ENCODE measurements at regions not wholly inside any gene's neighbourhood (a gene's known extent, or its start where the extent isn't known, plus 50 kb on each side); places are given as distances from the start of the nearest gene placed in this dataset.

DNA sequence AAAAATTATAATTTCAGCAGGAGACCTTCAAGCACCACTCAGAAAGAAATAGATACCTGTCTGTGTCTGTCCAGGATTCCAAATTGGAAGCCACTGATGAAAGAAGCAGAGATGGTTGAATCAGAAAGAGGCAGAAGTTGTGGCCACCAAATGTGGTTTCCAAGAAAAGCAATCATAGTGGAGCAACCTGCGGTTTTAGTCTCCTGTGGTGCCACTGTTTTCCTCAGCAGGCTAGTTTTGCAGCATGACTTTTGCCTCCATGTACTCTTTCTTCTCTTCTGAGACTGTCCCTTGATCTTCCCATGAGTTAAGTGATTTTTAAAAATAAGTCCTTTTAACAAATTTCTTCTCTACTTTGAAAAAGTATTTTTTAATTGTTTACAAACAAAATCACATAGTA is 535.8 kb downstream of the CYLC2 start:
- TF ChIP-seq ZSCAN32 (CRISPR knock-in tag; IDR thresholded peaks at IDR 0.05) (no peak), JUND (IDR thresholded peaks at IDR 0.05; ENCODE audit: borderline replicate concordance, low read depth, low read length) (no peak), JUND (tag; IDR thresholded peaks at IDR 0.05; ENCODE audit: borderline replicate concordance, low read depth, low read length) (no peak), STAT5A (IDR thresholded peaks at IDR 0.05; ENCODE audit: borderline replicate concordance, low read length) (no peak), FOXK2 (conservative IDR thresholded peaks at IDR 0.05 in 1 of 2, IDR thresholded peaks at IDR 0.05 in 1 of 2; ENCODE audit: low read depth in 2 of 2) (no peak), PHF8 (IDR thresholded peaks at IDR 0.05; ENCODE audit: borderline replicate concordance, low read length) (no peak), MED1 (CRISPR knock-in tag; IDR thresholded peaks at IDR 0.05; ENCODE audit: borderline replicate concordance) (no peak), POLR2B (IDR thresholded peaks at IDR 0.05; ENCODE audit: low read depth, partially characterized antibody) (no peak), TBP (optimal IDR thresholded peaks at IDR 0.05; ENCODE audit: low read depth, low read length) (no peak)
- TF ChIP-seq, protein P1, sequence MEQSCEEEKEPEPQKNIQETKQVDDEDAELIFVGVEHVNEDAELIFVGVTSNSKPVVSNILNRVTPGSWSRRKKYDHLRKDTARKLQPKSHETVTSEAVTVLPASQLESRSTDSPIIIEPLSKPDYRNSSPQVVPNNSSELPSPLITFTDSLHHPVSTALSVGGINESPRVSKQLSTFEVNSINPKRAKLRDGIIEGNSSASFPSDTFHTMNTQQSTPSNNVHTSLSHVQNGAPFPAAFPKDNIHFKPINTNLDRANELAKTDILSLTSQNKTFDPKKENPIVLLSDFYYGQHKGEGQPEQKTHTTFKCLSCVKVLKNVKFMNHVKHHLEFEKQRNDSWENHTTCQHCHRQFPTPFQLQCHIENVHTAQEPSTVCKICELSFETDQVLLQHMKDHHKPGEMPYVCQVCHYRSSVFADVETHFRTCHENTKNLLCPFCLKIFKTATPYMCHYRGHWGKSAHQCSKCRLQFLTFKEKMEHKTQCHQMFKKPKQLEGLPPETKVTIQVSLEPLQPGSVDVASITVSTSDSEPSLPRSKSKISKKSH (CRISPR knock-in tag; IDR thresholded peaks at IDR 0.05): no peak
- TF ChIP-seq, protein P2, sequence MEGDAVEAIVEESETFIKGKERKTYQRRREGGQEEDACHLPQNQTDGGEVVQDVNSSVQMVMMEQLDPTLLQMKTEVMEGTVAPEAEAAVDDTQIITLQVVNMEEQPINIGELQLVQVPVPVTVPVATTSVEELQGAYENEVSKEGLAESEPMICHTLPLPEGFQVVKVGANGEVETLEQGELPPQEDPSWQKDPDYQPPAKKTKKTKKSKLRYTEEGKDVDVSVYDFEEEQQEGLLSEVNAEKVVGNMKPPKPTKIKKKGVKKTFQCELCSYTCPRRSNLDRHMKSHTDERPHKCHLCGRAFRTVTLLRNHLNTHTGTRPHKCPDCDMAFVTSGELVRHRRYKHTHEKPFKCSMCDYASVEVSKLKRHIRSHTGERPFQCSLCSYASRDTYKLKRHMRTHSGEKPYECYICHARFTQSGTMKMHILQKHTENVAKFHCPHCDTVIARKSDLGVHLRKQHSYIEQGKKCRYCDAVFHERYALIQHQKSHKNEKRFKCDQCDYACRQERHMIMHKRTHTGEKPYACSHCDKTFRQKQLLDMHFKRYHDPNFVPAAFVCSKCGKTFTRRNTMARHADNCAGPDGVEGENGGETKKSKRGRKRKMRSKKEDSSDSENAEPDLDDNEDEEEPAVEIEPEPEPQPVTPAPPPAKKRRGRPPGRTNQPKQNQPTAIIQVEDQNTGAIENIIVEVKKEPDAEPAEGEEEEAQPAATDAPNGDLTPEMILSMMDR (IDR thresholded peaks at IDR 0.05 in 2 of 3, conservative IDR thresholded peaks at IDR 0.05 in 1 of 3; ENCODE audit: insufficient read depth in 2 of 3, low read depth in 1 of 3, low read length in 3 of 3): no peak
- TF ChIP-seq, protein P3, sequence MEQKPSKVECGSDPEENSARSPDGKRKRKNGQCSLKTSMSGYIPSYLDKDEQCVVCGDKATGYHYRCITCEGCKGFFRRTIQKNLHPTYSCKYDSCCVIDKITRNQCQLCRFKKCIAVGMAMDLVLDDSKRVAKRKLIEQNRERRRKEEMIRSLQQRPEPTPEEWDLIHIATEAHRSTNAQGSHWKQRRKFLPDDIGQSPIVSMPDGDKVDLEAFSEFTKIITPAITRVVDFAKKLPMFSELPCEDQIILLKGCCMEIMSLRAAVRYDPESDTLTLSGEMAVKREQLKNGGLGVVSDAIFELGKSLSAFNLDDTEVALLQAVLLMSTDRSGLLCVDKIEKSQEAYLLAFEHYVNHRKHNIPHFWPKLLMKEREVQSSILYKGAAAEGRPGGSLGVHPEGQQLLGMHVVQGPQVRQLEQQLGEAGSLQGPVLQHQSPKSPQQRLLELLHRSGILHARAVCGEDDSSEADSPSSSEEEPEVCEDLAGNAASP (IDR thresholded peaks at IDR 0.05): no peak
- TF ChIP-seq, protein P4, sequence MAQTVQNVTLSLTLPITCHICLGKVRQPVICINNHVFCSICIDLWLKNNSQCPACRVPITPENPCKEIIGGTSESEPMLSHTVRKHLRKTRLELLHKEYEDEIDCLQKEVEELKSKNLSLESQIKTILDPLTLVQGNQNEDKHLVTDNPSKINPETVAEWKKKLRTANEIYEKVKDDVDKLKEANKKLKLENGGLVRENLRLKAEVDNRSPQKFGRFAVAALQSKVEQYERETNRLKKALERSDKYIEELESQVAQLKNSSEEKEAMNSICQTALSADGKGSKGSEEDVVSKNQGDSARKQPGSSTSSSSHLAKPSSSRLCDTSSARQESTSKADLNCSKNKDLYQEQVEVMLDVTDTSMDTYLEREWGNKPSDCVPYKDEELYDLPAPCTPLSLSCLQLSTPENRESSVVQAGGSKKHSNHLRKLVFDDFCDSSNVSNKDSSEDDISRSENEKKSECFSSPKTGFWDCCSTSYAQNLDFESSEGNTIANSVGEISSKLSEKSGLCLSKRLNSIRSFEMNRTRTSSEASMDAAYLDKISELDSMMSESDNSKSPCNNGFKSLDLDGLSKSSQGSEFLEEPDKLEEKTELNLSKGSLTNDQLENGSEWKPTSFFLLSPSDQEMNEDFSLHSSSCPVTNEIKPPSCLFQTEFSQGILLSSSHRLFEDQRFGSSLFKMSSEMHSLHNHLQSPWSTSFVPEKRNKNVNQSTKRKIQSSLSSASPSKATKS (CRISPR knock-in tag; IDR thresholded peaks at IDR 0.05): no peak
- TF ChIP-seq, protein P5, sequence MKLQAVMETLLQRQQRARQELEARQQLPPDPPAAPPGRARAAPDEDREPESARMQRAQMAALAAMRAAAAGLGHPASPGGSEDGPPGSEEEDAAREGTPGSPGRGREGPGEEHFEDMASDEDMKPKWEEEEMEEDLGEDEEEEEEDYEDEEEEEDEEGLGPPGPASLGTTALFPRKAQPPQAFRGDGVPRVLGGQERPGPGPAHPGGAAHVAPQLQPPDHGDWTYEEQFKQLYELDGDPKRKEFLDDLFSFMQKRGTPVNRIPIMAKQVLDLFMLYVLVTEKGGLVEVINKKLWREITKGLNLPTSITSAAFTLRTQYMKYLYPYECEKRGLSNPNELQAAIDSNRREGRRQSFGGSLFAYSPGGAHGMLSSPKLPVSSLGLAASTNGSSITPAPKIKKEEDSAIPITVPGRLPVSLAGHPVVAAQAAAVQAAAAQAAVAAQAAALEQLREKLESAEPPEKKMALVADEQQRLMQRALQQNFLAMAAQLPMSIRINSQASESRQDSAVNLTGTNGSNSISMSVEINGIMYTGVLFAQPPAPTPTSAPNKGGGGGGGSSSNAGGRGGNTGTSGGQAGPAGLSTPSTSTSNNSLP (IDR thresholded peaks at IDR 0.05; ENCODE audit: borderline replicate concordance, low read depth, low read length): no peak
- TF ChIP-seq, protein P6, sequence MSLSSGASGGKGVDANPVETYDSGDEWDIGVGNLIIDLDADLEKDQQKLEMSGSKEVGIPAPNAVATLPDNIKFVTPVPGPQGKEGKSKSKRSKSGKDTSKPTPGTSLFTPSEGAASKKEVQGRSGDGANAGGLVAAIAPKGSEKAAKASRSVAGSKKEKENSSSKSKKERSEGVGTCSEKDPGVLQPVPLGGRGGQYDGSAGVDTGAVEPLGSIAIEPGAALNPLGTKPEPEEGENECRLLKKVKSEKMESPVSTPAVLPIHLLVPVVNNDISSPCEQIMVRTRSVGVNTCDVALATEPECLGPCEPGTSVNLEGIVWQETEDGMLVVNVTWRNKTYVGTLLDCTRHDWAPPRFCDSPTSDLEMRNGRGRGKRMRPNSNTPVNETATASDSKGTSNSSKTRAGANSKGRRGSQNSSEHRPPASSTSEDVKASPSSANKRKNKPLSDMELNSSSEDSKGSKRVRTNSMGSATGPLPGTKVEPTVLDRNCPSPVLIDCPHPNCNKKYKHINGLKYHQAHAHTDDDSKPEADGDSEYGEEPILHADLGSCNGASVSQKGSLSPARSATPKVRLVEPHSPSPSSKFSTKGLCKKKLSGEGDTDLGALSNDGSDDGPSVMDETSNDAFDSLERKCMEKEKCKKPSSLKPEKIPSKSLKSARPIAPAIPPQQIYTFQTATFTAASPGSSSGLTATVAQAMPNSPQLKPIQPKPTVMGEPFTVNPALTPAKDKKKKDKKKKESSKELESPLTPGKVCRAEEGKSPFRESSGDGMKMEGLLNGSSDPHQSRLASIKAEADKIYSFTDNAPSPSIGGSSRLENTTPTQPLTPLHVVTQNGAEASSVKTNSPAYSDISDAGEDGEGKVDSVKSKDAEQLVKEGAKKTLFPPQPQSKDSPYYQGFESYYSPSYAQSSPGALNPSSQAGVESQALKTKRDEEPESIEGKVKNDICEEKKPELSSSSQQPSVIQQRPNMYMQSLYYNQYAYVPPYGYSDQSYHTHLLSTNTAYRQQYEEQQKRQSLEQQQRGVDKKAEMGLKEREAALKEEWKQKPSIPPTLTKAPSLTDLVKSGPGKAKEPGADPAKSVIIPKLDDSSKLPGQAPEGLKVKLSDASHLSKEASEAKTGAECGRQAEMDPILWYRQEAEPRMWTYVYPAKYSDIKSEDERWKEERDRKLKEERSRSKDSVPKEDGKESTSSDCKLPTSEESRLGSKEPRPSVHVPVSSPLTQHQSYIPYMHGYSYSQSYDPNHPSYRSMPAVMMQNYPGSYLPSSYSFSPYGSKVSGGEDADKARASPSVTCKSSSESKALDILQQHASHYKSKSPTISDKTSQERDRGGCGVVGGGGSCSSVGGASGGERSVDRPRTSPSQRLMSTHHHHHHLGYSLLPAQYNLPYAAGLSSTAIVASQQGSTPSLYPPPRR (CRISPR knock-in tag; IDR thresholded peaks at IDR 0.05; ENCODE audit: borderline replicate concordance): no peak
